ENCODE measurements at regions not wholly inside any gene's neighbourhood (a gene's known extent, or its start where the extent isn't known, plus 50 kb on each side); places are given as distances from the start of the nearest gene placed in this dataset.
"Not testable (repeated sequence)": the region's sequence is repeated elsewhere in the genome, so short reads cannot be mapped to it uniquely, and the experiment has no call there.

GRCh38 chr1:199946305-199947155, 81.0 kb upstream of the NR5A2 start:
- H3K27ac ChIP-seq (ENCODE audit: low read depth, low read length): no peak overlapping the region
- Mint-ChIP-seq H3K4me1 (ENCODE audit: low read depth, unreplicated experiment) (no peaks in the 10 kb centered on the region), H3K9me3 (ENCODE audit: unreplicated experiment) (no peaks in the 10 kb centered on the region), H3K27me3 (ENCODE audit: low read depth, unreplicated experiment) (peaks cover 4% of the 10 kb centered on the region), H3K4me3 (ENCODE audit: unreplicated experiment) (no peak overlapping the region), H3K27ac (ENCODE audit: unreplicated experiment) (no peak overlapping the region), H3K36me3 (ENCODE audit: low read depth, unreplicated experiment) (no peaks in the 10 kb centered on the region)
- H3K9me3 ChIP-seq (ENCODE audit: insufficient read depth, low read depth, low read length): no peaks in the 10 kb centered on the region
- DNase-seq (ENCODE audit: low read depth) (no peak), FAIRE-seq (no peak)
- H3K4me3 ChIP-seq (ENCODE audit: insufficient read depth, low read depth, low read length): no peak overlapping the region
- H2AFZ ChIP-seq (ENCODE audit: low read depth, low read length): no peak overlapping the region
- H3K4me1 ChIP-seq (ENCODE audit: insufficient read depth, low read length): no peaks in the 10 kb centered on the region
- H3K36me3 ChIP-seq (ENCODE audit: insufficient read depth, low read length): no peaks in the 10 kb centered on the region
- TF ChIP-seq EZH2 (IDR thresholded peaks at IDR 0.05; ENCODE audit: insufficient read depth, low read length) (no peak), CTCF (IDR thresholded peaks at IDR 0.05; ENCODE audit: insufficient read depth, low read depth, low read length) (no peak)
- no peaks in the 10 kb centered on the region for H3K79me2 ChIP-seq (ENCODE audit: insufficient read depth, low read length)
- H3K27me3 ChIP-seq (ENCODE audit: insufficient read depth, low read length): peaks cover 19% of the 10 kb centered on the region
- H3K9ac ChIP-seq (ENCODE audit: low read length): no peak overlapping the region
- H3K4me2 ChIP-seq (ENCODE audit: low read length): no peak overlapping the region
- H4K20me1 ChIP-seq (ENCODE audit: insufficient read depth, low read length): no peaks in the 10 kb centered on the region

- FAIRE-seq: no peak
These were observed 78.8 kb upstream of the NR5A2 start for GRCh38 chr1:199948587-199949280.

GRCh38 chr1:199951005-199951404, 76.5 kb upstream of the NR5A2 start:
- H3K27ac ChIP-seq (ENCODE audit: low read depth, low read length); H3K4me3 ChIP-seq (ENCODE audit: insufficient read depth, low read depth, low read length); H3K79me2 ChIP-seq (ENCODE audit: insufficient read depth, low read length); H3K27me3 Mint-ChIP-seq (ENCODE audit: low read depth, unreplicated experiment); H3K36me3 Mint-ChIP-seq (ENCODE audit: low read depth, unreplicated experiment); H3K4me3 Mint-ChIP-seq (ENCODE audit: unreplicated experiment); H3K9me3 Mint-ChIP-seq (ENCODE audit: unreplicated experiment); H3K9me3 ChIP-seq (ENCODE audit: insufficient read depth, low read depth, low read length); H3K27ac Mint-ChIP-seq (ENCODE audit: unreplicated experiment); H4K20me1 ChIP-seq (ENCODE audit: insufficient read depth, low read length); DNase-seq (ENCODE audit: low read depth); FAIRE-seq; H3K4me1 ChIP-seq (ENCODE audit: insufficient read depth, low read length); H3K36me3 ChIP-seq (ENCODE audit: insufficient read depth, low read length); H3K4me2 ChIP-seq (ENCODE audit: low read length); H3K9ac ChIP-seq (ENCODE audit: low read length); H2AFZ ChIP-seq (ENCODE audit: low read depth, low read length); H3K4me1 Mint-ChIP-seq (ENCODE audit: low read depth, unreplicated experiment): not testable (repeated sequence)
- peaks cover 11% of the 10 kb centered on the region for H3K27me3 ChIP-seq (ENCODE audit: insufficient read depth, low read length)

More at GRCh38 chr1:199948587-199949280, 78.8 kb upstream of the NR5A2 start:
- no peak overlapping the region for H2AFZ ChIP-seq (ENCODE audit: low read depth, low read length)
- no peak overlapping the region for H3K27ac ChIP-seq (ENCODE audit: low read depth, low read length)
- H3K36me3 ChIP-seq (ENCODE audit: insufficient read depth, low read length): no peaks in the 10 kb centered on the region
- peaks cover 21% of the 10 kb centered on the region for H3K27me3 ChIP-seq (ENCODE audit: insufficient read depth, low read length)
- Mint-ChIP-seq H3K27me3 (ENCODE audit: low read depth, unreplicated experiment) (peaks cover 4% of the 10 kb centered on the region), H3K4me1 (ENCODE audit: low read depth, unreplicated experiment) (no peaks in the 10 kb centered on the region), H3K36me3 (ENCODE audit: low read depth, unreplicated experiment) (no peaks in the 10 kb centered on the region), H3K9me3 (ENCODE audit: unreplicated experiment) (no peaks in the 10 kb centered on the region), H3K27ac (ENCODE audit: unreplicated experiment) (peak overlapping the region; percentile 93), H3K4me3 (ENCODE audit: unreplicated experiment) (no peak overlapping the region)
- H3K4me1 ChIP-seq (ENCODE audit: insufficient read depth, low read length): no peaks in the 10 kb centered on the region
- H3K4me3 ChIP-seq (ENCODE audit: insufficient read depth, low read depth, low read length): no peak overlapping the region
- H3K9me3 ChIP-seq (ENCODE audit: insufficient read depth, low read depth, low read length): no peaks in the 10 kb centered on the region
- no peak overlapping the region for H3K4me2 ChIP-seq (ENCODE audit: low read length)
- peak; percentile 3 for DNase-seq (ENCODE audit: low read depth)
- TF ChIP-seq CTCF (IDR thresholded peaks at IDR 0.05; ENCODE audit: insufficient read depth, low read depth, low read length): no peak
- TF ChIP-seq EZH2 (IDR thresholded peaks at IDR 0.05; ENCODE audit: insufficient read depth, low read length): no peak
- H3K79me2 ChIP-seq (ENCODE audit: insufficient read depth, low read length): no peaks in the 10 kb centered on the region
- H3K9ac ChIP-seq (ENCODE audit: low read length): no peak overlapping the region
- no peaks in the 10 kb centered on the region for H4K20me1 ChIP-seq (ENCODE audit: insufficient read depth, low read length)

All from astrocyte (in vitro differentiated cells and primary cell).